Peyer's patch (tissue), 4 donors: ENCODE measurements at regions not wholly inside any gene's neighbourhood (a gene's known extent, or its start where the extent isn't known, plus 50 kb on each side); places are given as distances from the start of the nearest gene placed in this dataset.

ENCODE experiments used
- DNase-seq, 3 donors: peaks; one replicate each; pipeline ENCODE4 v3.0.0-alpha.2; 2017 to 2019
- H3K27ac ChIP-seq, 4 donors: fragments of 200-600 bp; sonication (generic); one replicate each; pipeline ENCODE4 v1.5.1; 2016 to 2019
- H3K27me3 ChIP-seq, 2 donors: fragments of 200-600 bp; sonication (generic); one replicate each; pipeline ENCODE4 v1.5.1; 2019
- H3K36me3 ChIP-seq, 3 donors: fragments of 200-600 bp; sonication (generic); one replicate each; pipeline ENCODE4 v1.5.1; 2016 to 2019
- H3K4me1 ChIP-seq, 4 donors: fragments of 200-600 bp; sonication (generic); one replicate each; pipeline ENCODE4 v1.5.1; 2016 to 2019
- H3K4me3 ChIP-seq, 4 donors: fragments of 200-600 bp; sonication (generic); 1 replicate in 3 of 4; 2 replicates in 1 of 4; pipeline ENCODE4 v1.5.1; 2016 to 2019; ENCODE audit warnings: mild to moderate bottlenecking in 1 of 4
- H3K9me3 ChIP-seq, 4 donors: fragments of 200-600 bp; sonication (generic); one replicate each; pipeline ENCODE4 v1.5.1; 2016 to 2019; ENCODE audit warnings: mild to moderate bottlenecking in 1 of 4
- CTCF ChIP-seq, 6 experiments: fragments of 450-650 bp in 4 of 6; fragments of 200-600 bp in 2 of 6; sonication (generic) in 1 of 6; IDR thresholded peaks; one replicate each; pipeline ENCODE4 v1.5.1; 2017 to 2019; ENCODE audit warnings: antibody characterized with exemption in 6 of 6, mild to moderate bottlenecking in 3 of 6, moderate library complexity in 1 of 6
- POLR2A ChIP-seq, 2 donors: fragments of 450-650 bp; IDR thresholded peaks; one replicate each; pipeline ENCODE4 v1.5.1; 2017; ENCODE audit warnings: antibody characterized with exemption in 2 of 2, mild to moderate bottlenecking in 2 of 2, moderate library complexity in 2 of 2

- Histone ChIP-seq H3K4me3 (no peak overlapping the region), H3K36me3 (no peaks in the 10 kb centered on the region), H3K27me3 (no peaks in the 10 kb centered on the region), H3K9me3 (no peaks in the 10 kb centered on the region), H3K4me1 (no peaks in the 10 kb centered on the region), H3K27ac (no peak overlapping the region)
- no peak for TF ChIP-seq POLR2A (IDR thresholded peaks at IDR 0.05)
- TF ChIP-seq CTCF (IDR thresholded peaks at IDR 0.05) = no peak
- no peak for DNase-seq
Measured at GRCh38 chr1:112177314-112177713, 187.8 kb upstream of the KCND3 start.

GRCh38 chr1:112188611-112189010, 199.1 kb upstream of the KCND3 start:
- H3K27ac ChIP-seq = no peak overlapping the region
- no peaks in the 10 kb centered on the region for H3K27me3 ChIP-seq
- no peaks in the 10 kb centered on the region for H3K9me3 ChIP-seq
- no peaks in the 10 kb centered on the region for H3K4me1 ChIP-seq
- DNase-seq = no peak
- H3K4me3 ChIP-seq = no peak overlapping the region
- H3K36me3 ChIP-seq = no peaks in the 10 kb centered on the region
- TF ChIP-seq CTCF (IDR thresholded peaks at IDR 0.05) = no peak
- no peak for TF ChIP-seq POLR2A (IDR thresholded peaks at IDR 0.05)

GRCh38 chr1:112196008-112196588, 199.9 kb upstream of the CTTNBP2NL start:
- no peak overlapping the region for H3K27ac ChIP-seq
- H3K27me3 ChIP-seq = no peaks in the 10 kb centered on the region
- H3K4me1 ChIP-seq = no peaks in the 10 kb centered on the region
- TF ChIP-seq POLR2A (IDR thresholded peaks at IDR 0.05) (no peak), CTCF (IDR thresholded peaks at IDR 0.05) (no peak)
- no peaks in the 10 kb centered on the region for H3K36me3 ChIP-seq
- no peak for DNase-seq
- H3K4me3 ChIP-seq = no peak overlapping the region
- H3K9me3 ChIP-seq = no peaks in the 10 kb centered on the region

GRCh38 chr1:112196731-112197130, 199.3 kb upstream of the CTTNBP2NL start:
- Histone ChIP-seq H3K27ac (no peak overlapping the region), H3K4me3 (no peak overlapping the region), H3K9me3 (no peaks in the 10 kb centered on the region), H3K27me3 (no peaks in the 10 kb centered on the region), H3K4me1 (no peaks in the 10 kb centered on the region), H3K36me3 (no peaks in the 10 kb centered on the region)
- DNase-seq = no peak
- TF ChIP-seq CTCF (IDR thresholded peaks at IDR 0.05) (no peak), POLR2A (IDR thresholded peaks at IDR 0.05) (no peak)

GRCh38 chr1:112209493-112209892, 186.5 kb upstream of the CTTNBP2NL start:
- no peak for DNase-seq
- TF ChIP-seq POLR2A (IDR thresholded peaks at IDR 0.05) (no peak), CTCF (IDR thresholded peaks at IDR 0.05) (no peak)
- H3K4me1 ChIP-seq = no peaks in the 10 kb centered on the region
- no peaks in the 10 kb centered on the region for H3K9me3 ChIP-seq
- H3K27ac ChIP-seq = no peak overlapping the region
- H3K4me3 ChIP-seq = no peak overlapping the region
- H3K36me3 ChIP-seq = no peaks in the 10 kb centered on the region
- no peaks in the 10 kb centered on the region for H3K27me3 ChIP-seq

- H3K27me3 ChIP-seq = no peaks in the 10 kb centered on the region
- DNase-seq = no peak
- no peaks in the 10 kb centered on the region for H3K36me3 ChIP-seq
- no peaks in the 10 kb centered on the region for H3K4me1 ChIP-seq
- H3K27ac ChIP-seq = no peak overlapping the region
- H3K9me3 ChIP-seq = no peaks in the 10 kb centered on the region
- no peak overlapping the region for H3K4me3 ChIP-seq
- TF ChIP-seq CTCF (IDR thresholded peaks at IDR 0.05) = no peak
- TF ChIP-seq POLR2A (IDR thresholded peaks at IDR 0.05) = no peak
Measured at GRCh38 chr1:112219267-112219666, 176.7 kb upstream of the CTTNBP2NL start.
